OCI-LY1 (cell line): ENCODE measurements at regions not wholly inside any gene's neighbourhood (a gene's known extent, or its start where the extent isn't known, plus 50 kb on each side); places are given as distances from the start of the nearest gene placed in this dataset.

Experiments
- CTCF ChIP-seq: fragments of 200-600 bp; sonication (generic), shearing (Covaris generic); IDR thresholded peaks from 2 replicates; pipeline ENCODE4 v1.5.1; 2017; ENCODE audit warnings: mild to moderate bottlenecking, antibody characterized with exemption, low read length, moderate library complexity, mixed read lengths
- EZH2 ChIP-seq: fragments of 200-600 bp; sonication (generic), shearing (Covaris generic); IDR thresholded peaks from 2 replicates; pipeline ENCODE4 v1.8.0; 2017; ENCODE audit warnings: borderline replicate concordance, mixed run types, mild to moderate bottlenecking, antibody characterized with exemption, low read length, moderate library complexity, mixed read lengths

- TF ChIP-seq CTCF (no peak), EZH2 (no peak)
These were observed 398.8 kb upstream of the TRIB2 start for GRCh38 chr2:12317814-12318426.
